Fibroblast of lung (primary cell): ENCODE measurements at regions not wholly inside any gene's neighbourhood (a gene's known extent, or its start where the extent isn't known, plus 50 kb on each side); places are given as distances from the start of the nearest gene placed in this dataset.

Experiments used
- EZH2 ChIP-seq: IDR thresholded peaks from 2 replicates; pipeline ENCODE4 v1.5.1; 2012; ENCODE audit warnings: low read length, control low read depth, mild to moderate bottlenecking; ENCODE audit errors: missing control alignments
- TF ChIP-seq, protein P1 (sequence below), 2 donors: IDR thresholded peaks in 1 of 2; conservative IDR thresholded peaks in 1 of 2; 1 replicate in 1 of 2; 2 replicates in 1 of 2; pipeline ENCODE4 v1.5.1; 2011 to 2012; ENCODE audit warnings: low read length in 2 of 2, control low read depth in 1 of 2, inconsistent platforms in 1 of 2, low read depth in 1 of 2, mild to moderate bottlenecking in 1 of 2

- TF ChIP-seq, protein P1, sequence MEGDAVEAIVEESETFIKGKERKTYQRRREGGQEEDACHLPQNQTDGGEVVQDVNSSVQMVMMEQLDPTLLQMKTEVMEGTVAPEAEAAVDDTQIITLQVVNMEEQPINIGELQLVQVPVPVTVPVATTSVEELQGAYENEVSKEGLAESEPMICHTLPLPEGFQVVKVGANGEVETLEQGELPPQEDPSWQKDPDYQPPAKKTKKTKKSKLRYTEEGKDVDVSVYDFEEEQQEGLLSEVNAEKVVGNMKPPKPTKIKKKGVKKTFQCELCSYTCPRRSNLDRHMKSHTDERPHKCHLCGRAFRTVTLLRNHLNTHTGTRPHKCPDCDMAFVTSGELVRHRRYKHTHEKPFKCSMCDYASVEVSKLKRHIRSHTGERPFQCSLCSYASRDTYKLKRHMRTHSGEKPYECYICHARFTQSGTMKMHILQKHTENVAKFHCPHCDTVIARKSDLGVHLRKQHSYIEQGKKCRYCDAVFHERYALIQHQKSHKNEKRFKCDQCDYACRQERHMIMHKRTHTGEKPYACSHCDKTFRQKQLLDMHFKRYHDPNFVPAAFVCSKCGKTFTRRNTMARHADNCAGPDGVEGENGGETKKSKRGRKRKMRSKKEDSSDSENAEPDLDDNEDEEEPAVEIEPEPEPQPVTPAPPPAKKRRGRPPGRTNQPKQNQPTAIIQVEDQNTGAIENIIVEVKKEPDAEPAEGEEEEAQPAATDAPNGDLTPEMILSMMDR (conservative IDR thresholded peaks at IDR 0.05 in 1 of 2, IDR thresholded peaks at IDR 0.05 in 1 of 2; ENCODE audit: low read depth in 1 of 2, low read length in 2 of 2) = no peak
- no peak for TF ChIP-seq EZH2
Observed at GRCh38 chr7:124489082-124489819, 276.3 kb downstream of the GPR37 start.
